Liver (tissue), 3 donors: ENCODE measurements at regions not wholly inside any gene's neighbourhood (a gene's known extent, or its start where the extent isn't known, plus 50 kb on each side); places are given as distances from the start of the nearest gene placed in this dataset.

Experiments used
- CTCF ChIP-seq: fragments of 150-350 bp; IDR thresholded peaks from 2 replicates; pipeline ENCODE4 v1.5.1; 2017; ENCODE audit warnings: improper control_type of control experiment, low read depth, low read length; ENCODE audit not compliant: missing input control
- FOXA1 ChIP-seq: IDR thresholded peaks from 2 replicates; pipeline ENCODE4 v1.6.1; 2016; ENCODE audit warnings: antibody characterized with exemption
- GABPA ChIP-seq, 2 donors: IDR thresholded peaks in 1 of 2; conservative IDR thresholded peaks in 1 of 2; 2 replicates each; pipeline ENCODE4 v1.6.1; 2016; ENCODE audit warnings: antibody characterized with exemption in 2 of 2, mild to moderate bottlenecking in 1 of 2, moderate library complexity in 1 of 2
- JUND ChIP-seq, 2 donors: IDR thresholded peaks; 2 replicates each; pipeline ENCODE4 v1.6.1; 2016; ENCODE audit warnings: antibody characterized with exemption in 2 of 2
- RAD21 ChIP-seq, 2 donors: IDR thresholded peaks; 2 replicates each; pipeline ENCODE4 v1.6.1; 2016; ENCODE audit warnings: antibody characterized with exemption in 2 of 2, mild to moderate bottlenecking in 2 of 2
- SP1 ChIP-seq: IDR thresholded peaks from 2 replicates; pipeline ENCODE4 v1.6.1; 2018; ENCODE audit warnings: antibody characterized with exemption, mild to moderate bottlenecking
- ZBTB33 ChIP-seq: IDR thresholded peaks from 2 replicates; pipeline ENCODE4 v1.6.1; 2016; ENCODE audit warnings: antibody characterized with exemption
- TF ChIP-seq, protein P1 (sequence below): IDR thresholded peaks from 2 replicates; pipeline ENCODE4 v1.6.1; 2016; ENCODE audit warnings: antibody characterized with exemption
- TF ChIP-seq, protein P2 (sequence below): IDR thresholded peaks from 2 replicates; pipeline ENCODE4 v1.6.1; 2016; ENCODE audit warnings: antibody characterized with exemption, mild to moderate bottlenecking
- donor health status: healthy.
- donor health status: healthy.

- TF ChIP-seq ZBTB33 (no peak), JUND (IDR thresholded peaks at IDR 0.05) (no peak), CTCF (no peak), RAD21 (IDR thresholded peaks at IDR 0.05) (no peak), GABPA (IDR thresholded peaks at IDR 0.05 in 1 of 2, conservative IDR thresholded peaks at IDR 0.05 in 1 of 2) (no peak), FOXA1 (no peak), SP1 (no peak)
- TF ChIP-seq, protein P1, sequence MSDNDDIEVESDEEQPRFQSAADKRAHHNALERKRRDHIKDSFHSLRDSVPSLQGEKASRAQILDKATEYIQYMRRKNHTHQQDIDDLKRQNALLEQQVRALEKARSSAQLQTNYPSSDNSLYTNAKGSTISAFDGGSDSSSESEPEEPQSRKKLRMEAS: no peak
- TF ChIP-seq, protein P2, sequence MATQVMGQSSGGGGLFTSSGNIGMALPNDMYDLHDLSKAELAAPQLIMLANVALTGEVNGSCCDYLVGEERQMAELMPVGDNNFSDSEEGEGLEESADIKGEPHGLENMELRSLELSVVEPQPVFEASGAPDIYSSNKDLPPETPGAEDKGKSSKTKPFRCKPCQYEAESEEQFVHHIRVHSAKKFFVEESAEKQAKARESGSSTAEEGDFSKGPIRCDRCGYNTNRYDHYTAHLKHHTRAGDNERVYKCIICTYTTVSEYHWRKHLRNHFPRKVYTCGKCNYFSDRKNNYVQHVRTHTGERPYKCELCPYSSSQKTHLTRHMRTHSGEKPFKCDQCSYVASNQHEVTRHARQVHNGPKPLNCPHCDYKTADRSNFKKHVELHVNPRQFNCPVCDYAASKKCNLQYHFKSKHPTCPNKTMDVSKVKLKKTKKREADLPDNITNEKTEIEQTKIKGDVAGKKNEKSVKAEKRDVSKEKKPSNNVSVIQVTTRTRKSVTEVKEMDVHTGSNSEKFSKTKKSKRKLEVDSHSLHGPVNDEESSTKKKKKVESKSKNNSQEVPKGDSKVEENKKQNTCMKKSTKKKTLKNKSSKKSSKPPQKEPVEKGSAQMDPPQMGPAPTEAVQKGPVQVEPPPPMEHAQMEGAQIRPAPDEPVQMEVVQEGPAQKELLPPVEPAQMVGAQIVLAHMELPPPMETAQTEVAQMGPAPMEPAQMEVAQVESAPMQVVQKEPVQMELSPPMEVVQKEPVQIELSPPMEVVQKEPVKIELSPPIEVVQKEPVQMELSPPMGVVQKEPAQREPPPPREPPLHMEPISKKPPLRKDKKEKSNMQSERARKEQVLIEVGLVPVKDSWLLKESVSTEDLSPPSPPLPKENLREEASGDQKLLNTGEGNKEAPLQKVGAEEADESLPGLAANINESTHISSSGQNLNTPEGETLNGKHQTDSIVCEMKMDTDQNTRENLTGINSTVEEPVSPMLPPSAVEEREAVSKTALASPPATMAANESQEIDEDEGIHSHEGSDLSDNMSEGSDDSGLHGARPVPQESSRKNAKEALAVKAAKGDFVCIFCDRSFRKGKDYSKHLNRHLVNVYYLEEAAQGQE: no peak
These were observed 264.3 kb upstream of the AGTR2 start for GRCh38 chrX:115906276-115906675.
